PFSK-1 (cell line): ENCODE measurements at regions not wholly inside any gene's neighbourhood (a gene's known extent, or its start where the extent isn't known, plus 50 kb on each side); places are given as distances from the start of the nearest gene placed in this dataset.

Source experiments
- FOXP2 ChIP-seq: optimal IDR thresholded peaks from 2 replicates; pipeline ENCODE3; 2011; ENCODE audit warnings: borderline replicate concordance, control low read depth, inconsistent platforms; ENCODE audit not compliant: insufficient read depth; ENCODE audit errors: extremely low read length, extremely low read depth
- POLR2AphosphoS5 ChIP-seq: IDR thresholded peaks from 2 replicates; pipeline ENCODE4 v1.6.1; 2012; ENCODE audit warnings: low read depth, mild to moderate bottlenecking, control low read depth, low read length, moderate library complexity
- SIN3A ChIP-seq: IDR thresholded peaks from 2 replicates; pipeline ENCODE4 v1.6.1; 2012; ENCODE audit warnings: mild to moderate bottlenecking, low read length, moderate library complexity, borderline replicate concordance; ENCODE audit not compliant: insufficient read depth
- TAF1 ChIP-seq: IDR thresholded peaks from 2 replicates; pipeline ENCODE4 v1.6.1; 2012; ENCODE audit warnings: low read length, control low read depth, borderline replicate concordance; ENCODE audit not compliant: insufficient read depth
- TF ChIP-seq, protein P1 (sequence below), 2 experiments: IDR thresholded peaks; 2 replicates each; pipeline versions ENCODE4 v1.6.1 to v1.8.0; 2011 to 2012; ENCODE audit warnings: low read depth in 2 of 2, low read length in 2 of 2, control low read depth in 1 of 2, inconsistent platforms in 1 of 2, mild to moderate bottlenecking in 1 of 2, moderate library complexity in 1 of 2; ENCODE audit not compliant: insufficient read depth in 1 of 2

DNA sequence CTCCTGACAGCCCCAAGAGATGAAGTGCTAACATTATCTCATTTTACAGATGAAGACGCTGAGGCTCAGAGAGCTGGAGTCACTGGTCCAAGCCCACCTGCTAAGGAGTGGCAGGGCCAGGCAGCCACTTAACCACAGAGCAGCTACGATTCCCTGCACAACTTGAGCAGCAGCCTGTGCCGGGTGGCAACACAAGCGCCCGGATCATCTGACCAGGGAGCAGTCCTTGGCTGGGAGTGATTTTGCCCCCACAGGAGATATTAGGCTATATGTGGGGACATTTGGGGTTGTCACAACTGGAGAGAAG is 93.2 kb upstream of the PTPN1 start:
- no peak for TF ChIP-seq TAF1
- TF ChIP-seq SIN3A = no peak
- TF ChIP-seq FOXP2 = no peak
- no peak for TF ChIP-seq POLR2AphosphoS5
- TF ChIP-seq, protein P1, sequence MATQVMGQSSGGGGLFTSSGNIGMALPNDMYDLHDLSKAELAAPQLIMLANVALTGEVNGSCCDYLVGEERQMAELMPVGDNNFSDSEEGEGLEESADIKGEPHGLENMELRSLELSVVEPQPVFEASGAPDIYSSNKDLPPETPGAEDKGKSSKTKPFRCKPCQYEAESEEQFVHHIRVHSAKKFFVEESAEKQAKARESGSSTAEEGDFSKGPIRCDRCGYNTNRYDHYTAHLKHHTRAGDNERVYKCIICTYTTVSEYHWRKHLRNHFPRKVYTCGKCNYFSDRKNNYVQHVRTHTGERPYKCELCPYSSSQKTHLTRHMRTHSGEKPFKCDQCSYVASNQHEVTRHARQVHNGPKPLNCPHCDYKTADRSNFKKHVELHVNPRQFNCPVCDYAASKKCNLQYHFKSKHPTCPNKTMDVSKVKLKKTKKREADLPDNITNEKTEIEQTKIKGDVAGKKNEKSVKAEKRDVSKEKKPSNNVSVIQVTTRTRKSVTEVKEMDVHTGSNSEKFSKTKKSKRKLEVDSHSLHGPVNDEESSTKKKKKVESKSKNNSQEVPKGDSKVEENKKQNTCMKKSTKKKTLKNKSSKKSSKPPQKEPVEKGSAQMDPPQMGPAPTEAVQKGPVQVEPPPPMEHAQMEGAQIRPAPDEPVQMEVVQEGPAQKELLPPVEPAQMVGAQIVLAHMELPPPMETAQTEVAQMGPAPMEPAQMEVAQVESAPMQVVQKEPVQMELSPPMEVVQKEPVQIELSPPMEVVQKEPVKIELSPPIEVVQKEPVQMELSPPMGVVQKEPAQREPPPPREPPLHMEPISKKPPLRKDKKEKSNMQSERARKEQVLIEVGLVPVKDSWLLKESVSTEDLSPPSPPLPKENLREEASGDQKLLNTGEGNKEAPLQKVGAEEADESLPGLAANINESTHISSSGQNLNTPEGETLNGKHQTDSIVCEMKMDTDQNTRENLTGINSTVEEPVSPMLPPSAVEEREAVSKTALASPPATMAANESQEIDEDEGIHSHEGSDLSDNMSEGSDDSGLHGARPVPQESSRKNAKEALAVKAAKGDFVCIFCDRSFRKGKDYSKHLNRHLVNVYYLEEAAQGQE (IDR thresholded peaks at IDR 0.05; ENCODE audit: insufficient read depth in 1 of 2, low read depth in 2 of 2, low read length in 2 of 2) = no peak

DNA sequence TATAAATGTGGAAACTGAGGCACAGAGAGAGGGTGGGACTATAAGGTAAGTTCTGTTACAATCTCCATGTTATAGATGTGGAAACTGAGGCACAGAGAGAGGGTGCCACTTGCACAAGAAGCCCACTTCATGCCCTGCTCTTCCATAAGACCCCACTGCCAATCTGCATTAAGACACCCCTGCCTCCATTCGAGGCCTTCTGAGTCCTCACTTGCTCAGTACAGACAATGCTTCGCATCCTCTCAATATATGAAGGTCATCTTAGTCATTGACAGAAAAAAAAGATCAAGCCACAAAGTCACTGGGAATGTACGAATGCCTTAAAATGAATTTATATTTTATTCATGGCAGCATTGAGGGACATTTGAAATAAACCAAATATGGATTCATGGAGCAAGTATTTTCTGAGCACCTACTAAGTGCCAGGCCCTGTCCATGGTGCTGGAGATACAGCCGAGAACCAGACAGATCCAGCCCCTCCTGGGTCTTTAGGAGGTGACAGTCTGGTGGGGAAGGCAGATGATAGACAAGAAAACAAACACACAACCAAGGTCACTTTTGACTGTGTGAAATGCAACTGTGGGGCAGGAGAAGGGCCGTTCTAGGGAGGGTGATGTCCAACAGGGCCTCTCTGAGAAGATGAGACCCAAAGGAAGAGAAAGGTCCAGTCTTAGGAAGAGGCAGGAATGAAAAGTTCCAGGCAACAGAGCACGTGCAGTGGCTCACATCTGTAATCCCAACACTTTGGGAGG is 92.5 kb upstream of the PTPN1 start:
- no peak for TF ChIP-seq FOXP2
- TF ChIP-seq, protein P1 (IDR thresholded peaks at IDR 0.05; ENCODE audit: insufficient read depth in 1 of 2, low read depth in 2 of 2, low read length in 2 of 2) = peak; percentile 76 to 94

DNA sequence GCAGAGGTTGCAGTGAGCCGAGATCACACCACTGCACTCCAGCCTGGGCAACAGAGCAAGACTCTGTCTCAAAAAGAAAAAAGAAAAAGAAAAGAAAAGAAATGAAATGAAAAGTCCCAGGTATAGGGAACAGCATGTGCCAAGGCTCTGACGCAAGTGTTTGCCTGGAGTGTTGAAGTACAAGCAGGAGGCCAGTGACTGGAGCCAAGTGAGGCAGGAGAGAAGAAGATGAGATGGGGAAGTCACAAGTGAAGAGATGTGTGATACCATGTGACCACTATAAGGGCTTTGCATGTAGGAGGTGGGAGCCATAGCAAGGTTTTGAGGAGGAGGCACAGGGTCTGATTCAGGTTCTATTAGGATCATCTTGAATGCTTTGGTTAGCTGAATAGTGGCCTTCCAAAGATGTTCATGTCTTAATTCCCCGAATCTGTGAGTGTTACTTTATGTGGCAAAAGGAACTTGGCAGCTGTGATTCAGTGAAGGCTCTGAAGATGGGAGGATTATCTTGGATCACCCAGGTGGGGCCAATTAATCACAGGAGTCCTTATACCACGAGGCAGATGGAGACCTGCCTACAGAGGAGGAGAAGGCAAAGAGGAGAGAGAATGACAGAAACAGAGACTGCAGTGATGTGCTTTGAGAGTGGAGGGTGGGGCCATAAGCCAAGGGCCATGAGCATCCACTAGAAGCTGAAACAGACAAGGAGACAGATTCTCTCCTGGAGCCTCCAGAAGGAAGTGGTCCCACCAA is 91.1 kb upstream of the PTPN1 start:
- TF ChIP-seq POLR2AphosphoS5 (no peak), TAF1 (no peak), FOXP2 (no peak), SIN3A (no peak)
- TF ChIP-seq, protein P1 (IDR thresholded peaks at IDR 0.05; ENCODE audit: insufficient read depth in 1 of 2, low read depth in 2 of 2, low read length in 2 of 2) = no peak

DNA sequence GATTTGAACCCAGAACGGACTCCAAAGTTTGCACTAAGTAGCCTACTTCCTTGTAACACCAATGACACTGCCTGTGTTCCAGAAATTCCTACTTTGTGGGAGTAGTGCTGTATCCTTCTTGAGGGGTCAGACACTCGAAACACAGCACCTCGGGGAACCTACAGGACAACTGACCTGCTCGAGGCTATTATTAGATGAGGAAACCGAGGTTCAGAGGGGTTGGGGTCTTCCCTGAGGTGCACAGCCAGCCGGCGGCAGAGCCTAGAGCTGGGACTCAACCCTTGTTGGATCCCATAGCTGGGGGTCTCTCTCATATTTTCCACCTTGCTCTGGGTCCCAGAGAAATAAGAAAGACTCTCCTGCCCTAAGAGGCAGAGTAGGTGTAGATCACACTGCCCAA is 89.8 kb upstream of the PTPN1 start:
- no peak for TF ChIP-seq FOXP2
- no peak for TF ChIP-seq SIN3A
- no peak for TF ChIP-seq TAF1

DNA sequence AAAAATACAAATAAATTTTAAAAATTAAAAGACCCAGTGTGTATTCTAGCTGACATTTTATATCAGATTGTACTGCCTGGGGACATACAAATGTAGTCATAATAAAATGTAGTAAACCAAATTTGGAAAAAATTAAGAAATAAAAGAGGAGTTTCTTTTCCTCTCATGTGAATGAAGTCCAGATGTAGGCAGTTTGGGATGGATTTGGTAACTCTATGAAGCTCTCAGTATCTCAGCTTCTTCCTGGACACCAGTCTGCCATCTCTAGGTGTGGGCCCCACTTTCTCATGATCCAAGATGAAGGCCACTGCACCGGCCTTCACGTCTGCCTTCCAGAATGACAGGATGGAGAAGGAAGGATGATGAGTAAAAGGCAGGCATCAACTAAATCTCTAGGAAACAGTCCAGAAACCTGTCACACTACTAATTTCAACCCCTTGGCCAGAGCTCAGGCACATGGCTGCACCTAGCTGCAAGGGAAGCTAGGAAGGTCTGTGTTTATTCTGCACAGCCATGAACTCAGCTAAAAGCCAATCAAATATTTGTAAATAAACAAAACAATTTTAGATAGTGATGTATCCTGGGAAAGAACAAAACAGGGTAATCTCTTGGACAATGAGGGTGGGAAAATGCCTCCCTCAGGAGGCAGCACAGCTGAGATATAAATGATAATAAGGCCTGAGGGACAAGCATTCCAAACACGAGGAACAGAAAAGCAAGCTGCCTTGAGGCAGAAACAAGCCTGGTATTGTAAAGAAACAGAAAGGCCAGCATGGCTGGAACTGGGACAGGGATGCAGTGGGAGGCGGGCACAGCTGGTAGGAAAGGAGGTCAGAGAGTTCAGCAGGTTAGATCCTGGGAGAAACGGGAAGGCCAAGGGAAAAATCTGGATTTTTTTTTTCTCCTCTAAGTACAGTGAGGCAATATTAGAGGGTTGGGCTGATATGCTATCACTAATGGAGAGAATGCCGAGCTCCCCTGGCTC is 88.5 kb upstream of the PTPN1 start:
- TF ChIP-seq POLR2AphosphoS5 (no peak), SIN3A (no peak), TAF1 (no peak), FOXP2 (no peak)
- TF ChIP-seq, protein P1 (IDR thresholded peaks at IDR 0.05; ENCODE audit: insufficient read depth in 1 of 2, low read depth in 2 of 2, low read length in 2 of 2) = no peak
